SK-N-MC (cell line): ENCODE measurements at regions not wholly inside any gene's neighbourhood (a gene's known extent, or its start where the extent isn't known, plus 50 kb on each side); places are given as distances from the start of the nearest gene placed in this dataset.

Source experiments
- EZH2 ChIP-seq: fragments of 200-600 bp; sonication (generic); IDR thresholded peaks from one replicate; pipeline ENCODE4 v1.6.1; 2017; ENCODE audit warnings: antibody characterized with exemption
- FOXP2 ChIP-seq: optimal IDR thresholded peaks from 2 replicates; pipeline ENCODE3; 2011; ENCODE audit warnings: mild to moderate bottlenecking, moderate library complexity; ENCODE audit not compliant: insufficient read depth; ENCODE audit errors: extremely low read length, control extremely low read depth
- POLR2AphosphoS5 ChIP-seq: IDR thresholded peaks from 2 replicates; pipeline ENCODE4 v1.6.1; 2012; ENCODE audit warnings: mild to moderate bottlenecking, low read depth, low read length, borderline replicate concordance

GRCh38 chr12:46647034-46647433, 178.8 kb downstream of the SLC38A4 start:
- TF ChIP-seq POLR2AphosphoS5: no peak
- no peak for TF ChIP-seq EZH2
- no peak for TF ChIP-seq FOXP2
